Mucosa of stomach (tissue), 1 donor: ENCODE measurements at regions not wholly inside any gene's neighbourhood (a gene's known extent, or its start where the extent isn't known, plus 50 kb on each side); places are given as distances from the start of the nearest gene placed in this dataset.
"Not testable (repeated sequence)": the region's sequence is repeated elsewhere in the genome, so short reads cannot be mapped to it uniquely, and the experiment has no call there.

Experiments
- H3K27me3 ChIP-seq: one replicate; pipeline ENCODE4 v1.7.0; 2013; ENCODE audit warnings: mild to moderate bottlenecking, low read length; ENCODE audit not compliant: control insufficient read depth, insufficient read depth
- H3K36me3 ChIP-seq: one replicate; pipeline ENCODE4 v1.7.0; 2013; ENCODE audit warnings: low read length; ENCODE audit not compliant: control insufficient read depth, insufficient read depth
- H3K4me1 ChIP-seq: one replicate; pipeline ENCODE4 v1.7.0; 2013; ENCODE audit warnings: mild to moderate bottlenecking, low read length; ENCODE audit not compliant: control insufficient read depth, insufficient read depth
- H3K4me3 ChIP-seq: one replicate; pipeline ENCODE4 v1.7.0; 2013; ENCODE audit warnings: low read length
- H3K9ac ChIP-seq: one replicate; pipeline ENCODE4 v1.7.0; 2013; ENCODE audit warnings: mild to moderate bottlenecking, low read length, moderate library complexity
- H3K9me3 ChIP-seq: one replicate; pipeline ENCODE4 v1.7.0; 2013; ENCODE audit warnings: mild to moderate bottlenecking, low read length, moderate library complexity; ENCODE audit not compliant: control insufficient read depth
- donor health status: Pancreatic carcinoma.

- Histone ChIP-seq H3K4me3 (no peak overlapping the region), H3K27me3 (no peaks in the 10 kb centered on the region), H3K9ac (no peak overlapping the region), H3K4me1 (no peaks in the 10 kb centered on the region), H3K36me3 (no peaks in the 10 kb centered on the region), H3K9me3 (no peaks in the 10 kb centered on the region)
These were observed 315.5 kb downstream of the BCOR start for GRCh38 chrX:39782276-39782675.

- H3K27me3 ChIP-seq, result no peaks in the 10 kb centered on the region
- no peaks in the 10 kb centered on the region for H3K4me1 ChIP-seq
- H3K4me3 ChIP-seq, result no peak overlapping the region
- no peaks in the 10 kb centered on the region for H3K9me3 ChIP-seq
- no peaks in the 10 kb centered on the region for H3K36me3 ChIP-seq
- no peak overlapping the region for H3K9ac ChIP-seq
These were observed 309.8 kb downstream of the BCOR start for GRCh38 chrX:39787999-39788398.

GRCh38 chrX:39788521-39788920 lies 309.2 kb downstream of the BCOR start:
- Histone ChIP-seq H3K9ac (no peak overlapping the region), H3K4me1 (no peaks in the 10 kb centered on the region), H3K9me3 (no peaks in the 10 kb centered on the region), H3K4me3 (no peak overlapping the region), H3K36me3 (no peaks in the 10 kb centered on the region), H3K27me3 (no peaks in the 10 kb centered on the region)

- Histone ChIP-seq H3K9ac (no peak overlapping the region), H3K36me3 (no peaks in the 10 kb centered on the region), H3K4me3 (no peak overlapping the region), H3K4me1 (no peaks in the 10 kb centered on the region), H3K9me3 (no peaks in the 10 kb centered on the region), H3K27me3 (no peaks in the 10 kb centered on the region)
These were observed 306.1 kb downstream of the BCOR start for GRCh38 chrX:39791691-39792090.

- H3K9ac ChIP-seq, result no peak overlapping the region
- no peaks in the 10 kb centered on the region for H3K4me1 ChIP-seq
These were observed 302.2 kb downstream of the BCOR start for GRCh38 chrX:39795605-39796004.

GRCh38 chrX:39796856-39797255 lies 300.9 kb downstream of the BCOR start:
- H3K4me1 ChIP-seq, result no peaks in the 10 kb centered on the region
- no peaks in the 10 kb centered on the region for H3K36me3 ChIP-seq
- H3K4me3 ChIP-seq, result no peak overlapping the region
- H3K9me3 ChIP-seq, result no peaks in the 10 kb centered on the region
- H3K27me3 ChIP-seq, result no peaks in the 10 kb centered on the region
- H3K9ac ChIP-seq, result no peak overlapping the region

More at GRCh38 chrX:39795605-39796004, 302.2 kb downstream of the BCOR start:
- no peaks in the 10 kb centered on the region for H3K9me3 ChIP-seq
- no peaks in the 10 kb centered on the region for H3K27me3 ChIP-seq
- H3K4me3 ChIP-seq, result no peak overlapping the region
- H3K36me3 ChIP-seq, result no peaks in the 10 kb centered on the region

- H3K4me3 ChIP-seq, H3K9ac ChIP-seq, H3K27me3 ChIP-seq, H3K36me3 ChIP-seq, H3K4me1 ChIP-seq, H3K9me3 ChIP-seq: not testable (repeated sequence)
These were observed 299.3 kb downstream of the BCOR start for GRCh38 chrX:39798488-39798887.

- Histone ChIP-seq H3K9ac (no peak overlapping the region), H3K4me1 (no peaks in the 10 kb centered on the region), H3K9me3 (no peaks in the 10 kb centered on the region), H3K4me3 (no peak overlapping the region), H3K36me3 (no peaks in the 10 kb centered on the region), H3K27me3 (no peaks in the 10 kb centered on the region)
These were observed 295.4 kb downstream of the BCOR start for GRCh38 chrX:39802354-39802753.

GRCh38 chrX:39802908-39803307 lies 294.9 kb downstream of the BCOR start:
- Histone ChIP-seq H3K9me3 (no peaks in the 10 kb centered on the region), H3K9ac (no peak overlapping the region), H3K27me3 (no peaks in the 10 kb centered on the region), H3K4me1 (no peaks in the 10 kb centered on the region), H3K36me3 (no peaks in the 10 kb centered on the region), H3K4me3 (no peak overlapping the region)

GRCh38 chrX:39805022-39805421 lies 292.7 kb downstream of the BCOR start:
- Histone ChIP-seq H3K9ac (no peak overlapping the region), H3K27me3 (no peaks in the 10 kb centered on the region), H3K4me3 (no peak overlapping the region), H3K36me3 (no peaks in the 10 kb centered on the region), H3K4me1 (no peaks in the 10 kb centered on the region), H3K9me3 (no peaks in the 10 kb centered on the region)

- Histone ChIP-seq H3K9me3 (no peaks in the 10 kb centered on the region), H3K36me3 (no peaks in the 10 kb centered on the region), H3K4me3 (no peak overlapping the region), H3K27me3 (no peaks in the 10 kb centered on the region), H3K9ac (no peak overlapping the region), H3K4me1 (no peaks in the 10 kb centered on the region)
These were observed 291.9 kb downstream of the BCOR start for GRCh38 chrX:39805825-39806224.

GRCh38 chrX:39808471-39808917 lies 289.3 kb downstream of the BCOR start:
- Histone ChIP-seq H3K27me3 (no peaks in the 10 kb centered on the region), H3K9ac (no peak overlapping the region), H3K4me1 (peaks cover under 1% of the 10 kb centered on the region), H3K9me3 (no peaks in the 10 kb centered on the region), H3K4me3 (no peak overlapping the region), H3K36me3 (no peaks in the 10 kb centered on the region)

- peaks cover 9% of the 10 kb centered on the region for H3K4me1 ChIP-seq
- no peak overlapping the region for H3K9ac ChIP-seq
- no peaks in the 10 kb centered on the region for H3K36me3 ChIP-seq
- no peaks in the 10 kb centered on the region for H3K27me3 ChIP-seq
- no peak overlapping the region for H3K4me3 ChIP-seq
- H3K9me3 ChIP-seq, result no peaks in the 10 kb centered on the region
These were observed 288.4 kb downstream of the BCOR start for GRCh38 chrX:39809331-39809730.
